Skeletal muscle tissue (tissue), 3 donors: ENCODE measurements at regions not wholly inside any gene's neighbourhood (a gene's known extent, or its start where the extent isn't known, plus 50 kb on each side); places are given as distances from the start of the nearest gene placed in this dataset.

ENCODE experiments used
- H3K27ac ChIP-seq: one replicate; pipeline ENCODE4 v1.7.0; 2013; ENCODE audit warnings: mild to moderate bottlenecking, low read depth, low read length, inconsistent platforms
- H3K27me3 ChIP-seq, 3 donors: one replicate each; pipeline ENCODE4 v1.7.0; 2013; ENCODE audit warnings: low read length in 3 of 3; ENCODE audit not compliant: control insufficient read depth in 3 of 3, insufficient read depth in 3 of 3
- H3K36me3 ChIP-seq, 3 donors: one replicate each; pipeline ENCODE4 v1.7.0; 2013; ENCODE audit warnings: low read length in 3 of 3; ENCODE audit not compliant: control insufficient read depth in 3 of 3, insufficient read depth in 3 of 3
- H3K4me1 ChIP-seq, 3 donors: one replicate each; pipeline ENCODE4 v1.7.0; 2013; ENCODE audit warnings: low read length in 3 of 3, mild to moderate bottlenecking in 3 of 3; ENCODE audit not compliant: control insufficient read depth in 3 of 3, insufficient read depth in 3 of 3
- H3K4me3 ChIP-seq, 3 donors: one replicate each; pipeline ENCODE4 v1.7.0; 2013; ENCODE audit warnings: low read length in 3 of 3
- H3K9ac ChIP-seq, 3 donors: one replicate each; pipeline ENCODE4 v1.7.0; 2013; ENCODE audit warnings: low read length in 3 of 3, mild to moderate bottlenecking in 3 of 3, moderate library complexity in 2 of 3, low read depth in 1 of 3
- H3K9me3 ChIP-seq, 3 donors: one replicate each; pipeline ENCODE4 v1.7.0; 2013; ENCODE audit warnings: low read length in 3 of 3; ENCODE audit not compliant: control insufficient read depth in 3 of 3
- donor health status: Osteomylitis.

DNA sequence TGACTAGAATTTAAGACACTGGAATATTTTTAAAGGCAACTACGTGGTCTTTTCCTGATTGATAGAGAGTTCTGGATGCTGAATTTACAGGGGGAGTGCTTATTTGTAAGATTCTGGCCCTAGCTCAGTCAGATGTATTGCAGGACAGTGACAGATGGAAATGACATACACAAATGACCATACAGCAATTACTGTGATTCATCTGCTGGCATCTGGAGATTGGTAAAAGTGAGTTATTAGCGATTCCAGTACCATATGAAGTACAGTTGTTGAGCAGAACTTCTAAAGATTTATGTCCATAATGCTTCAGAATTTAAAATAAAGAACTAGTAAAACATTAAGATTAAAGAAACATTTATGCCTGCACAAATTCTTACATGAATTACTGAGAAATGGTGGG is 243.2 kb downstream of the CRPPA start:
- Histone ChIP-seq H3K4me3 (no peak overlapping the region), H3K4me1 (no peaks in the 10 kb centered on the region), H3K27me3 (no peaks in the 10 kb centered on the region), H3K27ac (no peak overlapping the region), H3K36me3 (no peaks in the 10 kb centered on the region), H3K9ac (no peak overlapping the region), H3K9me3 (no peaks in the 10 kb centered on the region)

DNA sequence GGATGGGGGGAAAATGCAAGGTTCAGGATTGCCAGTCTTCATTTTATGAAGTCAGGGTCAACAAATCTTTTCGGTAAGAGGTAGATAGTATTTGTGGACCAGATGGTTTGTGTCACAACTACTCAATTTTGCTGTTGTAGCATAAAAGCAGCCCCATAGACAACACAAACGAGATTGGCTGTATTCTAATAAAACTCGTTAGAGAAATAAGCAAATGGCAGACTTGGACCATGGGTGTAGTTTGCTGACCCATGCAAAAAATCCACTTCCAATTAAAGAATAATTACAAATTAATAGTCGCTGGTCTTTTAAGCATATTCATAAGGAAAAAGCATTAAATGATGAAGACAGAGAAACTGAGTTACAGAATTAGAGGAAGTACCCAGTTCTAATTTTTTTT is 247.1 kb downstream of the CRPPA start:
- Histone ChIP-seq H3K36me3 (no peaks in the 10 kb centered on the region), H3K27me3 (no peaks in the 10 kb centered on the region), H3K4me3 (no peak overlapping the region), H3K27ac (no peak overlapping the region), H3K9ac (no peak overlapping the region), H3K9me3 (no peaks in the 10 kb centered on the region), H3K4me1 (no peaks in the 10 kb centered on the region)

DNA sequence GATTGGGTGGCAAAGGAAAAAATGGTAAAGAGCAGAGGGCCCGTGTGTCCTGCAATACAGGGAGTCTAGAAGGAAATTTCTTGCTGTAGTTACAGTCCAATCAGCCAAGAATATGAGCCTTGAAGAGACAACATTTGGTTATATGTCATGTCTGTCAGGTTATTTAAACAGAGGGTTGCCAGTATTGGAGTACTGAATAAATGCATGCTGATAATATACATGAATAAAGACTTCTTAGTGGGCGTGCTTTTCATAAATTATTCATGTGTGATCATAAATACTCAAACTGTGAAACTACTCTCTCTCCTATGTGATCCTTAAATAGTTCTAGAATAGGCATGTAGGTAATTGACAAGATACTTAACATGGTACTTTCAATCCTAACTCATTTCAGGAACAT is 249.0 kb downstream of the CRPPA start:
- no peaks in the 10 kb centered on the region for H3K36me3 ChIP-seq
- H3K4me3 ChIP-seq = no peak overlapping the region
- H3K4me1 ChIP-seq = no peaks in the 10 kb centered on the region
- H3K9ac ChIP-seq = no peak overlapping the region
- no peaks in the 10 kb centered on the region for H3K27me3 ChIP-seq
- H3K27ac ChIP-seq = no peak overlapping the region
- no peaks in the 10 kb centered on the region for H3K9me3 ChIP-seq

DNA sequence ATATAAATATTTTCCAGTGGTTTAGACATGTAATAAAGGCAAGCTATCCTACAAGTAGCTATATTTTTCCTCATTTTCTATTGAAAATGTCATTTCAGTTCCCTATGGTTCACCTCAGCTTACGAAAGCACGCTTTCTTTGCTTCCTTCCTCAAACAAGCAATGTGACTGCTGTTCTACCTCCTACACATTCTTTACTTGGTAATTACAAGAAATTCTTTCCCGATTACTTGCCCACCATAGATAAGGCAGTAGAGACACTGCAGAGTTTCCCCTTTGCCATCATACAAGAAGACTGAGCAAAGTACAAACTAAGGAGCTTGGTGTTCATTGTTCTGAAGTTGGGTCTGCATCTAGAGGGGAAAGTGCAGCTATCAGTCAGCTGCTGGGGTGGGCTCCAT is 249.4 kb downstream of the CRPPA start:
- H3K27ac ChIP-seq = no peak overlapping the region
- no peak overlapping the region for H3K4me3 ChIP-seq
- no peaks in the 10 kb centered on the region for H3K36me3 ChIP-seq
- no peaks in the 10 kb centered on the region for H3K27me3 ChIP-seq
- no peaks in the 10 kb centered on the region for H3K9me3 ChIP-seq
- H3K9ac ChIP-seq = no peak overlapping the region
- no peaks in the 10 kb centered on the region for H3K4me1 ChIP-seq

DNA sequence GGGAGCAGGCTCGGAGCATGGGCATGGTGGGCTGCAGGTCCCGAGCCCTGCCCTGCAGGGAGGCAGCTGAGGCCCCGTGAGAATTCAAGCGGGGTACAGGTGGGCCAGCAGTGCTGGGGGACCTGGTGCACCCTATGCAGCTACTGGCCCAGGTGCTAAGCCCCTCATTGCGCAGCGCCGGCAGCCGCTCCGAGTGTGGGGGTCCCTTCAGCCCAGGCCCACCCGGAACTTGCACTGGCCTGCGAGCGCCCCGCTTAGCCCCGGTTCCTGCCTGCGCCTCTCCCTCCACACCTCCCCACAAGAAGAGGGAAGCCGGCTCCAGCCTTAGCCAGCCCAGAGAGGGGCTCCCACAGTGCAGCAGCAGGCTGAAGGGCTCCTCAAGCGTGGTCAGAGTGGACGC is 250.7 kb downstream of the CRPPA start:
- no peak overlapping the region for H3K27ac ChIP-seq
- H3K9ac ChIP-seq = no peak overlapping the region
- no peaks in the 10 kb centered on the region for H3K27me3 ChIP-seq

DNA sequence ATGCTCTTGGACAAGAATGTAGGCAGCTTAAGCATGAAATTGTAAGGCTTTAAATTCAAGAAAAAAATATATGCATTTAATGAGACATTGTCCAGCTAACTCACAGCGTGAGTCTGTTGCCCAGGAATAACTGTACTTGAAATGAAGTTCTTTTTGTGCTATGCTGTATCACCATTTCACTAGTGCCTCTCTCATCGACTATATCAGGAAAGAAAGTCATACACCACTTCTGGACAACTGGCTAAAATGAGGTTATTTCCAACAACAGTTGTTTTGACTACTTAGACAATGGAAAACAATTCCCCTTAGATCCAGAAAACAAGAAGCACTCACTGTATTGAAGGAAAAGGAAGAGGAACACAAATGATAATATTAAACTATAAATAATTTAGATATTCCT is 251.8 kb downstream of the CRPPA start:
- Histone ChIP-seq H3K27me3 (no peaks in the 10 kb centered on the region), H3K9ac (no peak overlapping the region), H3K4me3 (no peak overlapping the region), H3K27ac (no peak overlapping the region), H3K9me3 (no peaks in the 10 kb centered on the region), H3K36me3 (no peaks in the 10 kb centered on the region), H3K4me1 (no peaks in the 10 kb centered on the region)

More for the DNA sequence above, 250.7 kb downstream of the CRPPA start:
- H3K36me3 ChIP-seq = no peaks in the 10 kb centered on the region
- H3K9me3 ChIP-seq = no peaks in the 10 kb centered on the region
- H3K4me3 ChIP-seq = no peak overlapping the region
- H3K4me1 ChIP-seq = no peaks in the 10 kb centered on the region

DNA sequence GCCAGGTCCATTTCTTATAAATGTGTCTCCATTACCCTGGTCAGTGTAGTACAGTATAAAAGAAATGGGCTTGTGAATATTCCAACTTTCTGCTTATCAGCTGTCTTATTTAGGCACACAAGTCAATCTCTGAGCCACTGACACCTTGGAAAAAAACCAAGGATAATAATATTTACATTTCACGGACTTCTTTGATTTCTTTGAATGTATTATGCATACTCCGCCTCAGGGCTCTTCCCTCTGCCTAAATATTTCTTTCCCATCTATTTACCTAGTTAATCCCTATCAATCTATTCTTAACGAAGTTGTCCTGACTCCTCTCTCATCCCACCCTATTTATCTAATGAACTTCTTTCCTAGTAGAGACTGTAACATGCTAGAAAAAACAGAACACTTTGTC is 253.8 kb downstream of the CRPPA start:
- H3K4me3 ChIP-seq = no peak overlapping the region
- H3K4me1 ChIP-seq = no peaks in the 10 kb centered on the region
- no peak overlapping the region for H3K9ac ChIP-seq
- no peaks in the 10 kb centered on the region for H3K36me3 ChIP-seq
- H3K9me3 ChIP-seq = no peaks in the 10 kb centered on the region
- H3K27ac ChIP-seq = no peak overlapping the region
- H3K27me3 ChIP-seq = no peaks in the 10 kb centered on the region

DNA sequence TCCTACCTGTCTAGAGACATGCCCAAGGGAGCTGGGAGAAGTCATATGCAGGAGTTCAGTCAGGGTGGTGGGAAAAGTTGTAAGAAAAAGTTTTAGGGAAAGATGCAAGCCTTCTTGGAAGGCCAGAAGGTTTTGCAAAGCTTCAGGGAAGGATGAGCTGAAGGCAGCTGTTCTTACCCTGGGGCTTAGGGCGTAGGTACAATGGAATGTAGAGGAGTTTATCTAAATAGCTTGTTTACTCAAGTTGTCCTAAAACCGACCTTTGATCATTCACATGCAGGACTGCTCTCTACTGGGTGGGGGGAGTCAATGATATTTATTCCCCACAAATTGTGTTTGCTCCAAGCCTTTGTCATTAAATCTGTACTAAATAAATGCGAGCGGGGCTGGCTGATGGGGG is 277.0 kb downstream of the CRPPA start:
- Histone ChIP-seq H3K27me3 (no peaks in the 10 kb centered on the region), H3K4me3 (no peak overlapping the region), H3K9me3 (peaks cover 4 to 6% (median 4%) of the 10 kb centered on the region in 3 donors), H3K27ac (no peak overlapping the region), H3K9ac (no peak overlapping the region), H3K36me3 (no peaks in the 10 kb centered on the region), H3K4me1 (no peaks in the 10 kb centered on the region)

DNA sequence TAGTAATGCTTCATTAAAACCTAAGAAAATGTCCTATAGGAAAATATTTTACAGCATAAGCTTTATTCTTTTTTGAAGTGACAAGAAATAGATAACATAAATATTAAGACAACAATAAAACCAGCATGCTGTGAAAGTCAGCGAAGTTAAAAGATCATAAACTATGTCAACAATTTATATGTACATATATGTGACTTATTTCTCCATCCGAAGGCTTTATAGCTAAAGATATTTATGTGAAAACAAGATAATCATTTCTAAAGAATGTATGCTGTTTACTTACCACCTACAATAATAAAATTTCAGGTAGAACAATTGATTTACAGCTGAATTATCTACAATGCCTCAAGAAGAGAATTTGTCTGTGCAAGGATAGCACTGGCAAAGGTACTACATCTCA is 283.4 kb downstream of the CRPPA start:
- no peaks in the 10 kb centered on the region for H3K9me3 ChIP-seq
- H3K27me3 ChIP-seq = no peaks in the 10 kb centered on the region
- H3K36me3 ChIP-seq = no peaks in the 10 kb centered on the region
- H3K27ac ChIP-seq = no peak overlapping the region
- H3K9ac ChIP-seq = no peak overlapping the region
- no peak overlapping the region for H3K4me3 ChIP-seq
- H3K4me1 ChIP-seq = no peaks in the 10 kb centered on the region

DNA sequence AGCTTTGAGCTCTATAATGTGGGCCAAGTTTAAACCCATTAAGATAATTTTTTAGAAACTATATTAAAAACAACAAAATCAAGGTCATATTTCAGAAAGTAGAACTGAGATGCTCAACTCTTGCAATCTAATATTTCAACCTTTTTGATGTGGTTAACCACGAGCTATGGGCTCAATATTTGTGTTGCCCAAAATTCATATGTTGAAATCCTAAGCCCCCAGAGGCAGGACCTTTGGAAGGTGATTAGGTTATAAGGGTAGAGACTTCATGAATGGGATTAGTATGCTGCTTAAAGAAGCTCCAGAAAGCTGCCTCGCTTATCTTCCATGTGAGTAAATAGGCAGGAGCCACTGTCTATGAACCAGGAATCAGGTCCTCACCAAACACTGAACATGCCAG is 284.4 kb downstream of the CRPPA start:
- no peaks in the 10 kb centered on the region for H3K9me3 ChIP-seq
- no peak overlapping the region for H3K9ac ChIP-seq
- no peaks in the 10 kb centered on the region for H3K27me3 ChIP-seq
- H3K36me3 ChIP-seq = no peaks in the 10 kb centered on the region
- no peaks in the 10 kb centered on the region for H3K4me1 ChIP-seq
- no peak overlapping the region for H3K4me3 ChIP-seq
- H3K27ac ChIP-seq = no peak overlapping the region

DNA sequence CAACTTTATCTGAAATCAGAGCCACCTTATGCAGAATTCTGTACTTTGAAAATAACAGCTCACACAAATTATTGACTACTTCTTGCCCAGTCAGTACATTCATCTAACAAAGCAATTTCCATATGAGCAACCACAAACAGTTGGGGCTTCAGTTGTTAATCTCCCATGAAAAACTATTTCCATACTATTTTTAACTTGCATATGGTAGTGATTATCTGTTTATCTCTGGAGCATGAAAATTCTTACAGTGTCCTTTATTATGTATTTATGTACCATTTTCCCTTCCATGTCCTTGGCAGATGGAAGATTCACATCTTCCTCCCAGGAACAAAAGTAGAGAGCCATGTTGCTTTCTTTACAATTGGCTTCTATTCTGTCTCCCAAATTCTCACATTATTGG is 285.7 kb downstream of the CRPPA start:
- Histone ChIP-seq H3K27me3 (no peaks in the 10 kb centered on the region), H3K9ac (no peak overlapping the region), H3K4me1 (no peaks in the 10 kb centered on the region), H3K4me3 (no peak overlapping the region), H3K9me3 (no peaks in the 10 kb centered on the region), H3K27ac (no peak overlapping the region), H3K36me3 (no peaks in the 10 kb centered on the region)
